MM.1S (cell line): ENCODE measurements at regions not wholly inside any gene's neighbourhood (a gene's known extent, or its start where the extent isn't known, plus 50 kb on each side); places are given as distances from the start of the nearest gene placed in this dataset.

Experiments used
- CTCF ChIP-seq: fragments of 300-600 bp; sonication (generic); IDR thresholded peaks from 2 replicates; pipeline ENCODE4 v1.5.1; 2016; ENCODE audit warnings: antibody characterized with exemption, low read length, mixed read lengths
- EZH2 ChIP-seq: fragments of 300-600 bp; sonication (generic); optimal IDR thresholded peaks from 2 replicates; pipeline ENCODE3; 2017; ENCODE audit warnings: low read depth, mild to moderate bottlenecking, antibody characterized with exemption, low read length, mixed read lengths
- EZH2phosphoT487 ChIP-seq: fragments of 300-600 bp; sonication (generic); IDR thresholded peaks from 2 replicates; pipeline ENCODE4 v1.6.1; 2018; ENCODE audit warnings: antibody characterized with exemption, low read length

GRCh38 chr18:35880788-35881455 is 91.6 kb upstream of the RMP24 start:
- TF ChIP-seq CTCF (no peak), EZH2 (no peak), EZH2phosphoT487 (no peak)
